HCT116 (cell line): ENCODE measurements at regions not wholly inside any gene's neighbourhood (a gene's known extent, or its start where the extent isn't known, plus 50 kb on each side); places are given as distances from the start of the nearest gene placed in this dataset.

Experiments
- ATAC-seq: fragments of 200-7000 bp; cut with Tn5 transposase; 2 replicates; pipeline ENCODE4 v1.9.1; 2020; ENCODE audit warnings: mild to moderate bottlenecking, moderate library complexity
- BruUV-seq: library from RNA; stranded (reverse); fragments of 400-500 nt; replicated peaks from 2 replicates; lab custom pipeline; 2021; lab: Mats Ljungman, UMichigan
- CTCF ChIA-PET: fragments of 300-600 bp; sonication (Branson Sonifier 250); formaldehyde crosslinking; loops from one replicate; lab custom pipeline; 2021; ENCODE audit warnings: antibody characterized with exemption; lab: Charles Lee
- POLR2A ChIA-PET: fragments of 300-600, 350-600 bp; sonication (Branson Sonifier 250); formaldehyde crosslinking; loops from one replicate; lab custom pipeline; 2021; ENCODE audit warnings: antibody characterized with exemption; lab: Charles Lee
- RAD21 ChIA-PET, 2 experiments: fragments of 300-600 bp; sonication (Branson Sonifier 250); formaldehyde crosslinking; loops; one replicate each; lab custom pipeline; 2023; ENCODE audit warnings: low total read pairs in 2 of 2; ENCODE audit not compliant: uncharacterized antibody in 2 of 2, unreplicated experiment in 2 of 2, low non-redundant PET in 1 of 2; lab: Charles Lee
- DNase-seq: peaks from one replicate; pipeline ENCODE4 v3.0.0-alpha.2; 2010; ENCODE audit warnings: low read depth, low spot score
- H2AFZ ChIP-seq: fragments of 200-600 bp; shearing (Covaris generic), sonication (generic); 2 replicates; pipeline ENCODE4 v1.6.1; 2017; ENCODE audit warnings: low read depth, mixed run types, mixed read lengths, antibody characterized with exemption, low read length; ENCODE audit not compliant: poor library complexity, severe bottlenecking
- H3K27ac ChIP-seq: 2 replicates; pipeline ENCODE4 v1.5.1; 2012; ENCODE audit warnings: low read depth, low read length
- H3K27me3 ChIP-seq: fragments of 200-600 bp; sonication (generic); 2 replicates; pipeline ENCODE4 v1.6.1; 2016; ENCODE audit warnings: mixed run types, low read length, mixed read lengths; ENCODE audit not compliant: insufficient read depth
- H3K36me3 ChIP-seq, 2 experiments: fragments of 200-500 bp in 1 of 2; fragments of 200-600 bp in 1 of 2; sonication (Bioruptor generic) in 1 of 2; sonication (generic) in 1 of 2; 2 replicates each; pipeline versions ENCODE4 v1.5.1 to v1.6.1; 2014 to 2016; ENCODE audit warnings: low read length in 2 of 2, inconsistent platforms in 1 of 2, mixed read lengths in 1 of 2, mixed run types in 1 of 2; ENCODE audit not compliant: insufficient read depth in 2 of 2, control insufficient read depth in 1 of 2
- H3K4me1 ChIP-seq, 2 experiments: fragments of 200-600 bp in 1 of 2; sonication (generic) in 1 of 2; 2 replicates each; pipeline versions ENCODE4 v1.5.1 to v1.6.1; 2012 to 2017; ENCODE audit warnings: low read length in 2 of 2, inconsistent platforms in 1 of 2, mild to moderate bottlenecking in 1 of 2, mixed read lengths in 1 of 2, mixed run types in 1 of 2, moderate library complexity in 1 of 2; ENCODE audit not compliant: insufficient read depth in 2 of 2, control insufficient read depth in 1 of 2
- H3K4me2 ChIP-seq: fragments of 200-600 bp; sonication (generic); 2 replicates; pipeline ENCODE4 v1.6.1; 2017; ENCODE audit warnings: mixed run types, low read length, mixed read lengths
- H3K4me3 ChIP-seq, 2 experiments: fragments of 200-600 bp in 1 of 2; sonication (generic) in 1 of 2; replicated peaks in 1 of 2; 2 replicates each; pipeline ENCODE4 v1.5.1; 2011 to 2016; ENCODE audit warnings: low read length in 2 of 2, control low read depth in 1 of 2, low read depth in 1 of 2, mild to moderate bottlenecking in 1 of 2, mixed read lengths in 1 of 2, mixed run types in 1 of 2
- H3K79me2 ChIP-seq: fragments of 200-600 bp; sonication (generic); 2 replicates; pipeline ENCODE4 v1.6.1; 2017; ENCODE audit warnings: mild to moderate bottlenecking, mixed run types, low read length, moderate library complexity, mixed read lengths; ENCODE audit not compliant: insufficient read depth
- H3K9ac ChIP-seq: fragments of 200-600 bp; sonication (generic); 2 replicates; pipeline ENCODE4 v1.6.1; 2016; ENCODE audit warnings: low read length, mixed read lengths
- H3K9me2 ChIP-seq: fragments of 200-600 bp; sonication (generic), shearing (Covaris generic); 2 replicates; pipeline ENCODE4 v1.6.1; 2017; ENCODE audit warnings: mixed run types, mild to moderate bottlenecking, moderate library complexity; ENCODE audit not compliant: insufficient read depth
- H3K9me3 ChIP-seq, 2 experiments: fragments of 200-500 bp in 1 of 2; fragments of 200-600 bp in 1 of 2; sonication (Bioruptor generic) in 1 of 2; sonication (generic) in 1 of 2; 2 replicates each; pipeline ENCODE4 v1.6.1; 2014 to 2017; ENCODE audit warnings: low read length in 2 of 2, mixed read lengths in 2 of 2, inconsistent platforms in 1 of 2, low read depth in 1 of 2, mild to moderate bottlenecking in 1 of 2, mixed run types in 1 of 2, moderate library complexity in 1 of 2; ENCODE audit not compliant: control insufficient read depth in 1 of 2, insufficient read depth in 1 of 2
- H4K20me1 ChIP-seq: fragments of 200-600 bp; sonication (generic), shearing (Covaris generic); 2 replicates; pipeline ENCODE4 v1.6.1; 2017; ENCODE audit warnings: mixed run types, mild to moderate bottlenecking, moderate library complexity; ENCODE audit not compliant: insufficient read depth
- CBX3 ChIP-seq: IDR thresholded peaks from 2 replicates; pipeline ENCODE4 v1.6.1; 2012; ENCODE audit warnings: low read depth
- CEBPB ChIP-seq: IDR thresholded peaks from 2 replicates; pipeline ENCODE4 v1.6.1; 2012; ENCODE audit warnings: low read depth
- EGR1 ChIP-seq: IDR thresholded peaks from 2 replicates; pipeline ENCODE4 v1.6.1; 2012; ENCODE audit warnings: low read depth
- EZH2phosphoT487 ChIP-seq: fragments of 200-600 bp; IDR thresholded peaks from 2 replicates; pipeline ENCODE4 v1.6.1; 2018; ENCODE audit warnings: antibody characterized with exemption, borderline replicate concordance
- FOSL1 ChIP-seq: IDR thresholded peaks from 2 replicates; pipeline ENCODE4 v1.6.1; 2012; ENCODE audit warnings: low read depth
- POLR2A ChIP-seq: IDR thresholded peaks from 2 replicates; pipeline ENCODE4 v1.7.0; 2011; ENCODE audit warnings: borderline replicate concordance; ENCODE audit not compliant: insufficient read depth, insufficient read length; ENCODE audit errors: extremely low read depth
- RAD21 ChIP-seq: IDR thresholded peaks from 2 replicates; pipeline ENCODE4 v1.6.1; 2012; ENCODE audit warnings: low read depth, mild to moderate bottlenecking
- SIN3A ChIP-seq: IDR thresholded peaks from 2 replicates; pipeline ENCODE4 v1.6.1; 2012; ENCODE audit warnings: low read depth
- SP1 ChIP-seq: IDR thresholded peaks from 2 replicates; pipeline ENCODE4 v1.6.1; 2012; ENCODE audit warnings: low read depth
- SRF ChIP-seq: IDR thresholded peaks from 2 replicates; pipeline ENCODE4 v1.6.1; 2012; ENCODE audit warnings: low read depth
- ZFX ChIP-seq: fragments of 450-650 bp; IDR thresholded peaks from 2 replicates; pipeline ENCODE4 v1.6.1; 2017
- ZNF274 ChIP-seq: fragments of 200-500 bp; sonication (Bioruptor generic); IDR thresholded peaks from 2 replicates; pipeline ENCODE4 v1.6.1; 2014; ENCODE audit warnings: mild to moderate bottlenecking, low read depth, low read length, inconsistent platforms
- intact Hi-C: fragments of 100-400 bp; cut with micrococcal nuclease; formaldehyde crosslinking; loops from 2 replicates; pipeline ENCODE4 v1.10.0; 2022
- TF ChIP-seq, protein P1 (sequence below): IDR thresholded peaks from 2 replicates; pipeline ENCODE4 v1.6.1; 2012
- TF ChIP-seq, protein P2 (sequence below): IDR thresholded peaks from 2 replicates; pipeline ENCODE4 v1.6.1; 2011; ENCODE audit warnings: mild to moderate bottlenecking, low read length, moderate library complexity; ENCODE audit not compliant: insufficient replicate concordance; ENCODE audit errors: extremely low read depth
- TF ChIP-seq, protein P3 (sequence below): IDR thresholded peaks from 2 replicates; pipeline ENCODE4 v1.6.1; 2012; ENCODE audit warnings: low read depth
- TF ChIP-seq, protein P4 (sequence below): IDR thresholded peaks from 2 replicates; pipeline ENCODE4 v1.6.1; 2012

DNA sequence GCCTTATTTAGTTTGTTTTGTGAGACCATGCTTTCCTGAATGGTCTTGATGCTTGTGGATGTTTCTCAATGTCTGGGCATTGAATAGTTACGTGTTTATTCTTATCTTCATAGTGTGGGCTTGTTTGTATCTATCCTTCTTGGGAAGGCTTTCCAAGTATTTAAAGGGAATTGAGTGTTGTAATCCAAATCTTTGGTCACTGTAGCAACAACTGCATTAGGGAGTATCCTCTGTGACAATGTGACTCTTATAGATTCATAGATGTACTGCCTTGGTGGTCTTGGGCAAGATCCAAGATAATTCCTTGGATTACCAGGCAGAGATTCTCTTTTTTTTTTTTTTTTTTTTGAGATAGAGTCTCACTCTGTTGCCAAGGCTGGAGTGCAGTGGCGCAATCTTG, 598.4 kb downstream of the CBLN4 start:
- intact Hi-C loops: no loop called here
- Histone ChIP-seq H3K27ac (no peak overlapping the region), H2AFZ (no peak overlapping the region), H3K79me2 (no peaks in the 10 kb centered on the region), H3K9me3 (peaks cover 7 to 36% of the 10 kb centered on the region in 2 experiments; a peak in 2 of 4 replicates), H3K27me3 (no peaks in the 10 kb centered on the region), H4K20me1 (no peaks in the 10 kb centered on the region), H3K9ac (no peak overlapping the region), H3K9me2 (no peaks in the 10 kb centered on the region), H3K4me2 (no peak overlapping the region), H3K36me3 (no peaks in the 10 kb centered on the region), H3K4me1 (no peaks in the 10 kb centered on the region), H3K4me3 (no peak overlapping the region)
- DNase-seq: no peak
- no peak for TF ChIP-seq POLR2A
- no peak for TF ChIP-seq SP1
- no peak for TF ChIP-seq SIN3A
- TF ChIP-seq EZH2phosphoT487: no peak
- TF ChIP-seq SRF: no peak
- ChIA-PET CTCF (no interaction called here), RAD21 (no interaction called here), POLR2A (no interaction called here)
- no peak for ATAC-seq
- BruUV-seq: no TSS peak

DNA sequence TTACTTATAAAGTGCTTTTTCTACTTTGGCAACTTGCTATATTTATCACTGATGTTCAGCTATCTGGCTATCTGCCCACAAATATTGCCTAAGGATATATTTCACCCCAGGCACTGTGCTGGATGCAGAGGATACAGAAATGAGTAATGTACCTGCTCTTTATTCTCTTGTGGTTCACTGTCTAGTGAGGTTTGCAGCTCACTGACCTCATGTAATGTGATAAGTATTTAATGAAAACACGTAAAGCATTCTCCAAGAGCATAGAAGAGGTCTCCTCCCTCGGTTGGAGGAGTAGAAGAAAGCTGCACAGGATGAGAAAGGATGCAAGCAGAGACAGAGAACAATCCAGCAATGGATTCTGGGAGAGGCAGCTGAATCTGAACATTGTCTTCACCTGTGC, 610.7 kb downstream of the CBLN4 start:
- Histone ChIP-seq H3K4me1 (no peaks in the 10 kb centered on the region), H3K36me3 (no peaks in the 10 kb centered on the region), H3K79me2 (no peaks in the 10 kb centered on the region), H3K27ac (no peak overlapping the region), H2AFZ (no peak overlapping the region), H3K27me3 (no peaks in the 10 kb centered on the region), H3K9me2 (no peaks in the 10 kb centered on the region), H3K4me3 (no peak overlapping the region), H3K4me2 (no peak overlapping the region), H3K9me3 (peaks cover 5 to 26% of the 10 kb centered on the region in 2 experiments; a peak in 2 of 4 replicates), H3K9ac (no peak overlapping the region), H4K20me1 (no peaks in the 10 kb centered on the region)
- intact Hi-C loops: no loop called here
- ChIA-PET RAD21 (no interaction called here), CTCF (no interaction called here), POLR2A (no interaction called here)
- BruUV-seq: no TSS peak
- TF ChIP-seq CBX3: no peak
- TF ChIP-seq POLR2A: no peak
- no peak for TF ChIP-seq EGR1
- TF ChIP-seq, protein P1, sequence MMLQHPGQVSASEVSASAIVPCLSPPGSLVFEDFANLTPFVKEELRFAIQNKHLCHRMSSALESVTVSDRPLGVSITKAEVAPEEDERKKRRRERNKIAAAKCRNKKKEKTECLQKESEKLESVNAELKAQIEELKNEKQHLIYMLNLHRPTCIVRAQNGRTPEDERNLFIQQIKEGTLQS: no peak
- TF ChIP-seq CEBPB: no peak
- TF ChIP-seq SP1: no peak
- no peak for TF ChIP-seq SIN3A
- TF ChIP-seq, protein P2, sequence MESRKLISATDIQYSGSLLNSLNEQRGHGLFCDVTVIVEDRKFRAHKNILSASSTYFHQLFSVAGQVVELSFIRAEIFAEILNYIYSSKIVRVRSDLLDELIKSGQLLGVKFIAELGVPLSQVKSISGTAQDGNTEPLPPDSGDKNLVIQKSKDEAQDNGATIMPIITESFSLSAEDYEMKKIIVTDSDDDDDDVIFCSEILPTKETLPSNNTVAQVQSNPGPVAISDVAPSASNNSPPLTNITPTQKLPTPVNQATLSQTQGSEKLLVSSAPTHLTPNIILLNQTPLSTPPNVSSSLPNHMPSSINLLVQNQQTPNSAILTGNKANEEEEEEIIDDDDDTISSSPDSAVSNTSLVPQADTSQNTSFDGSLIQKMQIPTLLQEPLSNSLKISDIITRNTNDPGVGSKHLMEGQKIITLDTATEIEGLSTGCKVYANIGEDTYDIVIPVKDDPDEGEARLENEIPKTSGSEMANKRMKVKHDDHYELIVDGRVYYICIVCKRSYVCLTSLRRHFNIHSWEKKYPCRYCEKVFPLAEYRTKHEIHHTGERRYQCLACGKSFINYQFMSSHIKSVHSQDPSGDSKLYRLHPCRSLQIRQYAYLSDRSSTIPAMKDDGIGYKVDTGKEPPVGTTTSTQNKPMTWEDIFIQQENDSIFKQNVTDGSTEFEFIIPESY: no peak
- TF ChIP-seq SRF: no peak
- TF ChIP-seq, protein P3, sequence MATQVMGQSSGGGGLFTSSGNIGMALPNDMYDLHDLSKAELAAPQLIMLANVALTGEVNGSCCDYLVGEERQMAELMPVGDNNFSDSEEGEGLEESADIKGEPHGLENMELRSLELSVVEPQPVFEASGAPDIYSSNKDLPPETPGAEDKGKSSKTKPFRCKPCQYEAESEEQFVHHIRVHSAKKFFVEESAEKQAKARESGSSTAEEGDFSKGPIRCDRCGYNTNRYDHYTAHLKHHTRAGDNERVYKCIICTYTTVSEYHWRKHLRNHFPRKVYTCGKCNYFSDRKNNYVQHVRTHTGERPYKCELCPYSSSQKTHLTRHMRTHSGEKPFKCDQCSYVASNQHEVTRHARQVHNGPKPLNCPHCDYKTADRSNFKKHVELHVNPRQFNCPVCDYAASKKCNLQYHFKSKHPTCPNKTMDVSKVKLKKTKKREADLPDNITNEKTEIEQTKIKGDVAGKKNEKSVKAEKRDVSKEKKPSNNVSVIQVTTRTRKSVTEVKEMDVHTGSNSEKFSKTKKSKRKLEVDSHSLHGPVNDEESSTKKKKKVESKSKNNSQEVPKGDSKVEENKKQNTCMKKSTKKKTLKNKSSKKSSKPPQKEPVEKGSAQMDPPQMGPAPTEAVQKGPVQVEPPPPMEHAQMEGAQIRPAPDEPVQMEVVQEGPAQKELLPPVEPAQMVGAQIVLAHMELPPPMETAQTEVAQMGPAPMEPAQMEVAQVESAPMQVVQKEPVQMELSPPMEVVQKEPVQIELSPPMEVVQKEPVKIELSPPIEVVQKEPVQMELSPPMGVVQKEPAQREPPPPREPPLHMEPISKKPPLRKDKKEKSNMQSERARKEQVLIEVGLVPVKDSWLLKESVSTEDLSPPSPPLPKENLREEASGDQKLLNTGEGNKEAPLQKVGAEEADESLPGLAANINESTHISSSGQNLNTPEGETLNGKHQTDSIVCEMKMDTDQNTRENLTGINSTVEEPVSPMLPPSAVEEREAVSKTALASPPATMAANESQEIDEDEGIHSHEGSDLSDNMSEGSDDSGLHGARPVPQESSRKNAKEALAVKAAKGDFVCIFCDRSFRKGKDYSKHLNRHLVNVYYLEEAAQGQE: no peak
- TF ChIP-seq ZNF274: no peak
- TF ChIP-seq FOSL1: no peak
- TF ChIP-seq EZH2phosphoT487: no peak
- no peak for TF ChIP-seq ZFX
- TF ChIP-seq, protein P4, sequence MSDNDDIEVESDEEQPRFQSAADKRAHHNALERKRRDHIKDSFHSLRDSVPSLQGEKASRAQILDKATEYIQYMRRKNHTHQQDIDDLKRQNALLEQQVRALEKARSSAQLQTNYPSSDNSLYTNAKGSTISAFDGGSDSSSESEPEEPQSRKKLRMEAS: no peak
- no peak for TF ChIP-seq RAD21
- DNase-seq (no peak), ATAC-seq (no peak)
